H1 (cell line): ENCODE measurements at regions not wholly inside any gene's neighbourhood (a gene's known extent, or its start where the extent isn't known, plus 50 kb on each side); places are given as distances from the start of the nearest gene placed in this dataset.

Experiments used
- CTBP2 ChIP-seq: IDR thresholded peaks from 2 replicates; pipeline ENCODE4 v1.7.0; 2011; ENCODE audit warnings: borderline replicate concordance, mild to moderate bottlenecking, moderate library complexity, mixed read lengths, low read length; ENCODE audit not compliant: insufficient read depth, insufficient read length
- CTCF ChIP-seq, 3 experiments: IDR thresholded peaks; 1 replicate in 2 of 3; 2 replicates in 1 of 3; pipeline versions ENCODE4 v1.5.1 to v1.6.1; 2011; ENCODE audit warnings: low read length in 3 of 3, mild to moderate bottlenecking in 3 of 3, inconsistent platforms in 2 of 3, low read depth in 1 of 3, moderate library complexity in 1 of 3; ENCODE audit not compliant: insufficient read depth in 1 of 3; ENCODE audit errors: control extremely low read depth in 1 of 3
- JUN ChIP-seq: IDR thresholded peaks from 2 replicates; pipeline ENCODE4 v1.6.1; 2011; ENCODE audit warnings: low read depth, mild to moderate bottlenecking, improper control_type of control experiment, low read length
- KDM1A ChIP-seq: fragments of 200-600, 300-600 bp; sonication (generic); IDR thresholded peaks from 2 replicates; pipeline ENCODE4 v1.7.1; 2016; ENCODE audit warnings: mild to moderate bottlenecking, low read length, borderline replicate concordance
- MAX ChIP-seq: IDR thresholded peaks from 2 replicates; pipeline ENCODE4 v1.6.1; 2012; ENCODE audit warnings: inconsistent platforms
- RNF2 ChIP-seq: fragments of 200-900, 300-1000 bp; sonication (generic); IDR thresholded peaks from 2 replicates; pipeline ENCODE4 v1.7.1; 2016; ENCODE audit warnings: borderline replicate concordance, low read depth, mild to moderate bottlenecking, antibody characterized with exemption, low read length; ENCODE audit not compliant: poor library complexity, severe bottlenecking; ENCODE audit errors: missing control alignments
- TAF7 ChIP-seq: optimal IDR thresholded peaks from 2 replicates; pipeline ENCODE3; 2011; ENCODE audit warnings: low read depth, mild to moderate bottlenecking, inconsistent platforms, low read length, moderate library complexity, borderline replicate concordance

GRCh38 chr5:152288917-152289595 is 116.0 kb downstream of the NMUR2 start:
- no peak for TF ChIP-seq CTBP2
- no peak for TF ChIP-seq KDM1A
- TF ChIP-seq TAF7, result no peak
- TF ChIP-seq CTCF (IDR thresholded peaks at IDR 0.05; ENCODE audit: control extremely low read depth in 1 of 3, insufficient read depth in 1 of 3, low read depth in 1 of 3, low read length in 3 of 3), result no peak
- TF ChIP-seq RNF2, result no peak
- TF ChIP-seq JUN, result no peak
- TF ChIP-seq MAX, result no peak
